IPS-18c (cell line): ENCODE measurements at regions not wholly inside any gene's neighbourhood (a gene's known extent, or its start where the extent isn't known, plus 50 kb on each side); places are given as distances from the start of the nearest gene placed in this dataset.

Source experiments
- H3K4me3 ChIP-seq: 2 replicates; pipeline ENCODE4 v1.7.0; 2013; ENCODE audit warnings: low read depth, mild to moderate bottlenecking, low read length, moderate library complexity; ENCODE audit not compliant: insufficient read depth
- H3K9me3 ChIP-seq: one replicate; pipeline ENCODE4 v1.6.1; 2013; ENCODE audit warnings: mild to moderate bottlenecking, low read length, moderate library complexity; ENCODE audit not compliant: control insufficient read depth, insufficient read depth

GRCh38 chr14:101200650-101201516 lies 297.4 kb upstream of the RTL1 start:
- peaks cover 10% of the 10 kb centered on the region for H3K9me3 ChIP-seq

GRCh38 chr14:101201535-101202151 lies 298.1 kb upstream of the RTL1 start:
- Histone ChIP-seq H3K4me3 (no peak overlapping the region), H3K9me3 (peaks cover 10% of the 10 kb centered on the region)

More at GRCh38 chr14:101200650-101201516, 297.4 kb upstream of the RTL1 start:
- no peak overlapping the region for H3K4me3 ChIP-seq

GRCh38 chr14:101202627-101203404 lies 299.3 kb upstream of the RTL1 start:
- H3K4me3 ChIP-seq, result no peak overlapping the region

GRCh38 chr14:101206556-101206955 lies 303.0 kb upstream of the RTL1 start:
- peaks cover 5% of the 10 kb centered on the region for H3K9me3 ChIP-seq
- no peak overlapping the region for H3K4me3 ChIP-seq

More at GRCh38 chr14:101202627-101203404, 299.3 kb upstream of the RTL1 start:
- H3K9me3 ChIP-seq, result peaks cover 10% of the 10 kb centered on the region

GRCh38 chr14:101207041-101207440 lies 303.5 kb upstream of the RTL1 start:
- H3K9me3 ChIP-seq, result peaks cover 5% of the 10 kb centered on the region
- no peak overlapping the region for H3K4me3 ChIP-seq

- Histone ChIP-seq H3K4me3 (no peak overlapping the region), H3K9me3 (peaks cover 3% of the 10 kb centered on the region)
Observed at GRCh38 chr14:101207897-101208296, 304.4 kb upstream of the RTL1 start.

GRCh38 chr14:101209594-101209993 lies 306.1 kb upstream of the RTL1 start:
- Histone ChIP-seq H3K4me3 (no peak overlapping the region), H3K9me3 (no peaks in the 10 kb centered on the region)

GRCh38 chr14:101215266-101215665 lies 311.7 kb upstream of the RTL1 start:
- Histone ChIP-seq H3K9me3 (peaks cover 2% of the 10 kb centered on the region), H3K4me3 (no peak overlapping the region)

GRCh38 chr14:101215927-101216326 lies 312.4 kb upstream of the RTL1 start:
- Histone ChIP-seq H3K9me3 (peaks cover 2% of the 10 kb centered on the region), H3K4me3 (no peak overlapping the region)

GRCh38 chr14:101216366-101217079 lies 313.0 kb upstream of the RTL1 start:
- H3K9me3 ChIP-seq, result peaks cover 2% of the 10 kb centered on the region
- no peak overlapping the region for H3K4me3 ChIP-seq

- Histone ChIP-seq H3K4me3 (no peak overlapping the region), H3K9me3 (peaks cover 2% of the 10 kb centered on the region)
Observed at GRCh38 chr14:101217080-101217463, 313.6 kb upstream of the RTL1 start.

GRCh38 chr14:101217616-101218371 lies 314.3 kb upstream of the RTL1 start:
- H3K9me3 ChIP-seq, result peaks cover 2% of the 10 kb centered on the region

GRCh38 chr14:101219896-101220703 lies 316.6 kb upstream of the RTL1 start:
- H3K9me3 ChIP-seq, result peaks cover under 1% of the 10 kb centered on the region
- no peak overlapping the region for H3K4me3 ChIP-seq

More at GRCh38 chr14:101217616-101218371, 314.3 kb upstream of the RTL1 start:
- H3K4me3 ChIP-seq, result no peak overlapping the region

GRCh38 chr14:101220921-101221510 lies 317.5 kb upstream of the RTL1 start:
- Histone ChIP-seq H3K9me3 (no peaks in the 10 kb centered on the region), H3K4me3 (no peak overlapping the region)

- no peak overlapping the region for H3K4me3 ChIP-seq
Observed at GRCh38 chr14:101221549-101222160, 318.1 kb upstream of the RTL1 start.

More at GRCh38 chr14:101221549-101222160, 318.1 kb upstream of the RTL1 start:
- no peaks in the 10 kb centered on the region for H3K9me3 ChIP-seq
